DMS53 treated with DMSO at 0.1 percent for 48 hours (cell line): ENCODE measurements at regions not wholly inside any gene's neighbourhood (a gene's known extent, or its start where the extent isn't known, plus 50 kb on each side); places are given as distances from the start of the nearest gene placed in this dataset.
A peak's percentile ranks its signal among the peaks of the same experiment; 100 is the strongest.
"Not testable (repeated sequence)": the region's sequence is repeated elsewhere in the genome, so short reads cannot be mapped to it uniquely, and the experiment has no call there.

ENCODE experiments used
- DNase-seq: peaks from one replicate; lab custom pipeline; 2025; ENCODE audit not compliant: unreplicated experiment; lab: John Stamatoyannopoulos, UW

DNA sequence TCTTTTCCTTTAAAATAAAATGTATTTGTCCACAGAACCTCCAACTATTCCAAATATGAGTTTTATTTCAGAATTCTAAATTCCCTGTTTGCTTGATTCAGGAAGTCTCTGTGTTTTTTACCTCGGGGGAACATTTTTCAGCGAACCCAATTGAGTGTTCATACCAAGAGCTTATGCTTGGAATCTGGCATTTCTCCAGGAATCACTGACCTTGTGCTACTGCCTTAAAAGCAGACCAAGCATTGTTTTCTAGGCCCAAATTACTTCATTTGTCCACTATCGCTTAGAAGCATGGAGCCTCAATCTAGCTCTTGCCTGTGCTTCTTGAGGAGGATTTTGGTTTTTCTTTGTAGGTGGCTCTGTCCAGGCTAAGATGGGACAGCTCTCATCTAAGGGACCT, 59.4 kb downstream of the EBLN1 start:
- no peak for DNase-seq

DNA sequence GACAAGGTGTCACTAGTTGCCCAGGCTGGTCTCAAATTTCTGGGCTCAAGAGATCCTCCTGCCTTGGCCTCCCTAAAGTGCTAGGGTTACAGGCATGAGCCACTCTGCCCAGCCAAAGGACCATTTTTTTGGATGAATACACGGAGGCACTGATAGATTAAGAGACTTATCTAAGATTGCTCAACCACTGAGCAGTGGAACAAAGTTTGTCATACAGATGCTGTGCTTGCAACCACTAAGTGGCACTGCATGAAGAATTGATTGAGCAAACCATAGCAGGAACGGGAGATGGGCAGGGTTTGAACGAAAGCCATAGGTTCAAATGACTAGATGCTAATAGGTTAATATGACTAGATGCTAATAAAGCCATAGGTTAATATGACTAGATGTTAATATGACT, 61.1 kb downstream of the EBLN1 start:
- DNase-seq: no peak

DNA sequence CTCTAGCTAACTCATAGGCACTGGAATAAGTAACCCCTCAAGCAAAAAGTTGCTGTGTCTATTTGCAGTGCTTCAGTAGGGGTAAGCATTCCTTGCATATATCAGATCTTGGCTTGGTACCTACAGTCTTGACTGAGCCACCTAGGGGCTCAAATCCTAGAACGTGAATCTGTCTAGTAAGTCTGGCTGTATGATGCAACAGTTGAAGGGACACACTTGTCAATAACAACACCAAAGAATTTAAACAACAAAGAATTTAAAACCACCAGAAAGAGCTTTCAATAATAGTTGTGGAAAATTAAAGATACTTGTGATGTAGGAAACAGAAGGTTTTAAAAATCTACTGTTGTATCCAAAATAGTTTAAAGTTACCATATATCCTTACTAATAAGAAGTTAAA, 65.4 kb downstream of the EBLN1 start:
- DNase-seq: no peak

DNA sequence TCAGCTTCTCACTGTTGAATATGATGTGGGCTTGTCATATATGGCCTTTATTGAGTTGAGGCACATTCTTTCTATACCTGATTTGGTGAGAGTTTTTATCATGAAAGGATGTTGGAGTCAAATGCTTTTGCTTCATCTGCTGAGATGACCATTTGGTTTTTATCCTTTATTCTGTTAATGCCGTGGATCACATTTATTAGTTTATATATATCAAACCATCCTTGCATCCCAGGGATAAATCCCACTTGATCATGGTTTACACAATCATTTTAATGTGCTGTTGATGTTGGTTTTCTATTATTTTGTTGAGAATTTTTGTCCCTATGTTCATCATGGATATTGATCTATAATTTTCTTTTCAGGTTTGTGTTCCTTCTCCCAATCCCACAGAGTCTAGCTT, 67.0 kb downstream of the EBLN1 start:
- DNase-seq: no peak

DNA sequence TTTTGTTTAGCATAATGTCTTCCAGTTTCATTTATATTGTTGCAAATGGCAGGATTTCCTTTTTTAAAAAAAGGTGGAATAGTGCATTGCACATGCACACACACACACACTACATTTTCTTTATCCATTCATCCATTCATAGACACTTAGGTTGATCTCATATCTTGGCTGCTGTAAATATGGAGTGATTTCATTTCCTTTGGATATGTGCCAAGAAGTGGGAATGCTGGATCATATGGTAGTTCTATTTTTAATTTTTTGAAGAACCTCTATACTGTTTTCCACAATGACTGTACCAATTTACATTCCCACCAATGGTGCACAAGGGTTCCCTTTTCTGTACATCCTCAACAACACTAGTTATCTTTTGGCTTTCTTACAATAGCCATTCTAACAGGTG, 68.9 kb downstream of the EBLN1 start:
- peak; percentile 10 for DNase-seq

DNA sequence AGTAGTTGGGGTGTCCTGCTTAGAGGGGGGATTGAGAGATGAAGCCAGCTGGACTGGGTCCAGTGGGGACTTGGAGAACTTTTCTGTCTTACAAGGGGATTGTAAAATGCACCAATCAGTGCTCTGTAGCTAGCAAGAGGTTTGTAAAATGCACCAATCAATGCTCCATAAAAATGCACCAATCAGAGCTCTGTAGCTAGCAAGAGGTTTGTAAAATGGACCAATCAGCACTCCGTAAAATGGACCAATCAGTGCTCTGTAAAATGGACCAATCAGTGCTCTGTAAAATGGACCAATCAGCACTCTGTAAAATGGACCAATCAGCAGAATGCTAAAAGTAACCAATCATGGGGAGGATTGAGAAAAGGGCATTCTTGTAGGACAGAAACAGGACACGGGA, 71.9 kb downstream of the EBLN1 start:
- not testable (repeated sequence) for DNase-seq

DNA sequence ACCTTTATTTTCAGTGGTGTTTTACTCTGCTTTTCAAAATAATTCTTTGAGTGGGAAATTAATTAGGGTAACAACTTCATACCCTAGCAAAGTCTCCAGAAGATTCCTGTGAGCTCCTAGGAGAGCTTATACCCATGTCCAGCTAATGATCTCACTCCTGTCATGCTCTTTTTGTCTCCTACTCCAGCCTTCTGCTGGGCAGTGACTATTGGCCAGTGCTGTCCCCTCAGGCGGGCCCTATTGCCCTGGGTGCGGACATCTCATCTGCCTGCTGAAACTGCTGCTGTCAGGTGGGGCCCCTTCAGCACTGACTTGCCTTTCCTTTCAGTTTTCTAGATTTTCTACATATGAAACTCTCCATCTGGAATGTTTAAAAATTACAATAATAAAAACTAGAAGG, 80.3 kb downstream of the EBLN1 start:
- DNase-seq: no peak

DNA sequence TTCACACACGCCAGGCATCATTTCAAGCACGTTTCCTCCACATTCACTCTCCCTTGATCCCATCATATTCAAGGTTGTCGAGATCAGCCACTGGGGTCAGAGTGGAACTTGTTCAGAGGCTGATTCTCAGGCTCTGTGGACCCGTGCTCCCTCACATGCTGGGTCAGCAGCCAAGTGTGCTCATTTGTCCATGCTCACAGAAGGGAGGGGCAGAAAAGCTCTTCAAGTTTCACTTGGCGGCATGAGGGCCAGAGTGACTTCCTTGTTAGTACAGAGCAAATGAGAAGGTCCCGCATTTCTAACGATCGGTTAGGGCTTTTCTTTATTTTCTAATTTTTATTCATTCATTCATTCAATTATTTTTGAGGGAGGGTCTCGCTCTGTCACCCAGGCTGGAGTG, 82.2 kb downstream of the EBLN1 start:
- DNase-seq: no peak

DNA sequence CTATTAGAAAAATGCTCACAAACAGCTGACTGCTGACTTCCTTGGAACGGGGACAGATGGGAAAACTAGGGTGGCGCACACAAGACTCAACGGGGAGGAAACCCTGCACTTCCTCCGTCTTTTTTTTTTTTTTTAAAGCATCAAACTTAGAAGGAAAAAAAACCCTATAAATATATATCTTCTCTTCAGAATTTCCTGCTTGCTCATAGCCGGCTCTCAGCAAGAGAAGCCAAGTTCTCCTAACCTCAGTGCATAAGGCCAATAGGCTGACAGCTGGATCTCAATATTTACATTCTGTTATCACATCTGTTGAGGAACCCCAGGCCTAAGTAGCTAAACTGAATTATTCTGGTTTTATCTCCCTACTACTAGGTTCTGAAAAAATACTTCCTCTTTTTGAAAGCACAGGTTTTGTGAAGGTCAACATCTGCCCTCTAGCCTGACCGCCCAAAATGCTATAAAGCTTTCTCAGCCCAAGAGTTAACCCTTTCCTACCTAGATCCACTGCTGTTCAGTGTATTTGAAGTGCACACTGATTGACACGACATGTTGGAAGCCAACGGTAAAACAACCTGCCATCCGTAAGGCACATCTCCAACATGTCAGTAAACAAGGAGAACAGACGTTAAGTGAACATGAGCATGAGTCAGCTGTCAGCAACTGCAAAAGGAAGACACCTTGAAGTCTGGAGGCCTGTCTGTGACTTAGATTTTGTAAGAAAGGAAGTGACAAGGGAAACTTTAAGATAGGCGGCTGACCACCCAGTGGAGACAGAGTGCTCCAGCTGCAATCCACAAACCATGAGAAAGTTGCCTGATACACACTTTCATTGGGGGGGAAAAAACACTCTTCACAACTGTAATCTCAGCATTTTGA, 83.8 kb downstream of the EBLN1 start:
- no peak for DNase-seq

DNA sequence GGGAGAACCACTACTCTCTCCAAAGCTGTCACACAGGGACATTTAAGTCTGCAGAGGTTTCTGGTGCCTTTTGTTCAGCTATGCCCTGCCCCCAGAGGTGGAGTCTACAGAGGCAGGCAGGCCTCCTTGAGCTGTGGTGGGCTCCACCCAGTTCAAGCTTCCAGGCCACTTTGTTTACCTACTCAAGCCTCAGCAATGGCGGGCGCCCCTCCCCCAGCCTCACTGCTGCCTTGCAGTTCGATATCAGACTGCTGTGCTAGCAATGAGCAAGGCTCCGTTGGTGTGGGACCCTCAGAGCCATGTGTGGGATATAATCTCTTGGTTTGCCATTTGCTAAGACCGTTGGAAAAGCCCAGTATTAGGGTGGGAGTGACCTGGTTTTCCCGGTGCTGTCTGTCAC, 87.0 kb downstream of the EBLN1 start:
- not testable (repeated sequence) for DNase-seq

DNA sequence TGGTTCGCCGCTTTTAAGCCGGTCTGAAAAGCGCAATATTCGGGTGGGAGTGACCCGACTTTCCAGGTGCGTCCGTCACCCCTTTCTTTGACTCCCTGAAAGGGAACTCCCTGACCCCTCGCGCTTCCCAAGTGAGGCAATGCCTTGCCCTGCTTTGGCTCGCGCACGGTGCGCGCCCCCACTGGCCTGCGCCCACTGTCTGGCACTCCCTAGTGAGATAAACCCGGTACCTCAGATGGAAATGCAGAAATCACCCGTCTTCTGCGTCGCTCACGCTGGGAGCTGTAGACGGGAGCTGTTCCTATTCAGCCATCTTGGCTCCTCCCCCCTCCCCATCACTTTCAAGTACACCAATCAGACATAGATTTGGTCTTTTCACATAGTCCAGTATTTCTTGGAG, 88.2 kb downstream of the EBLN1 start:
- peak; percentile 17 for DNase-seq

DNA sequence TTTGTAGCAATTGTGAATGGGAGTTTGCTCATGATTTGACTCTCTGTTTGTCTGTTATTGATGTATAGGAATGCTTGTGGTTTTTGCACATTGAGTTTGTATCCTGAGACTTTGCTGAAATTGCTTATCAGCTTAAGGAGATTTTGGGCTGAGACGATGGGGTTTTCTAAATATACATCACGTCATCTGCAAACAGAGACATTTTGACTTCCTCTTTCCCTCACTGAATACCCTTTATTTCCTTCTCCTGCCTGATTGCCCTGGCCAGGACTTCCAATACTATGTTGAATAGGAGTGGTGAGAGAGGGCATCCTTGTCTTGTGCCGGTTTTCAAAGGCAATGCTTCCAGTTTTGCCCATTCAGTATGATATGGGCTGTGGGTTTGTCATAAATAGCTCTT, 96.6 kb downstream of the EBLN1 start:
- not testable (repeated sequence) for DNase-seq

DNA sequence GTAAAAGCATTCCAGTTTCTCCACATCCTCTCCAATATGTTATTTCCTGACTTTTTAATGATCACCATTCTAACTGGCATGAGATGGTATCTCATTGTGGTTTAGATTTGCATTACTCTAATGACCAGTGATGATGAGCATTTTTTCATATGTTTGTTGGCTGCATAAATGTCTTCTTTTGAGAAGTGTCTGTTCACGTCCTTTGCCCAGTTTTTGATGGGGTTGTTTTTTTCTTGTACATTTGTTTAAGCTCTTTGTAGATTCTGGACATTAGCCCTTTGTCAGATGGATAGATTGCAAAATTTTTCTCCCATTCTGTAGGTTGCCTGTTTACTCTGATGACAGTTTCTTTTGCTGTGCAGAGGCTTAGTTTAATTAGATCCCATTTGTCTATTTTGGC, 97.7 kb downstream of the EBLN1 start:
- DNase-seq: not testable (repeated sequence)

DNA sequence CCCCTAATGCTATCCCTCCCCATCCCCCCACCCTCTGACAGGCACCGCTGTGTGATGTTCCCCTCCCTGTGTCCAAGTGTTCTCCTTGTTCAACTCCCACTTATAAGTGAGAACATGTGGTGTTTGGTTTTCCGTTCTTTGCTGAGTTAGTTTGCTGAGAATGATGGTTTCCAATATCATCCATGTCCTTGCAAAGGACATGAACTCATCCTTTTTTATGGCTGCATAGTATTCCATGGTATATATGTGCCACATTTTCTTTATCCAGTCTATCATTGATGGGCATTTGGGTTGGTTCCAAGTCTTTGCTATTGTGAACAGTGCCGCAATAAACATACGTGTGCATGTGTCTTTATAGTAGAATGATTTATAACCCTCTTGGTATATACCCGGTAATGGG, 98.2 kb downstream of the EBLN1 start:
- not testable (repeated sequence) for DNase-seq

DNA sequence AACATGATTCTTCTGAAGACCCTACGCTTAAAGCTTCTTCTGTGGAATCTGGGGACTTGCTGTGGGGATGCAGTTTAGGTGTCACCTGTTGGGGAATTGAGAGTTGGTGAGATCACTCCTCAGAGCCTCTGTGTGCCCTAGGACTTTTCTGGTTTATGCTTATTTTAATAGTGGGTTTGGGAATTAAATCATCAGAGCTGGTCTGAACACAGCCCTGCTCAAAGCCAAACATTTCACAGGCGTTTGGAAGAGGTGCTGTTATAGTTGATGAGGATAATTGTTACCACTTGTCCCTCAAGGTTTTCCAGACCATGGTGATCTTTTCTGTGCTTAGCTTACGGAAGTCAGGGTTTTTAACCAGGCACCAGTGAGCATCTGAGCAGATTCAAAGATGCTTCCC, 106.1 kb downstream of the EBLN1 start:
- DNase-seq: no peak

DNA sequence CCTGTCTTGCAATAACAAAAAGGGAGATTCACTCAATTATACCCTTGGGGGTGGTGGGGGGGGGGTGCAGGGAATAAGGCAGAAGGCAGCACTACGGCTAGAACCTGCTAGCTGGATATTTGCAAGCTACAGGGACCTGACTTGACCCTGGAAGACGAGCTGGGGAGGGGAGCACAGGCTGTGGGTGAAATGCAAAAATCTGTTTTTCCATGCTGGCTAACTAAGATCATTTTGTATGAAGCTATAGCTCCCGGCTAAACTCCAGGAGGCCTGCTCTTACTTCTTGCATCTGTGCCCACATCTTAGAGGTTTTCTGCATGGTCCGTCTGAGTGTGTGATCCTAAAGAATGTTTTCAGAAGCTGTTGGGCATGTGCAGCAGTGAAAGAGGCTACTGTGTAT, 106.6 kb downstream of the EBLN1 start:
- DNase-seq: no peak

DNA sequence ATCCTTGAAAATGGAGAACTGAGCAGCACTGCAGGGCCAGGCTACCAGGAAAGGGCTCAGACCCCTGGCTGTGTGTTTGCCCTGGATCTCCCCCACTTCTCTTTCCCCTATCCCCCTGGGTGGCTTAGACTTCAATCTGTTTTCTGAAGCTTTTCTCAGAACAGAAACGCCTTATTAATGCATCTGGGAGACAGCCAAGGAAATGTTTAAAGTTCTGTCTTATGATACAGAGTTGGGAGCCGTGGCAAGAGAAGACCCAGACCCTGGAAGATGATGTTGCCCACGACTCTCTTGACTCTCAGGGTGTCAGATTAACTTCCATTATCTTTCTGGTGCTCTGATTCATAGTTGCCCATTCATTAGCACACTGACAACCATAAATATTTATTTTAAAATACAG, 107.1 kb downstream of the EBLN1 start:
- DNase-seq: no peak

DNA sequence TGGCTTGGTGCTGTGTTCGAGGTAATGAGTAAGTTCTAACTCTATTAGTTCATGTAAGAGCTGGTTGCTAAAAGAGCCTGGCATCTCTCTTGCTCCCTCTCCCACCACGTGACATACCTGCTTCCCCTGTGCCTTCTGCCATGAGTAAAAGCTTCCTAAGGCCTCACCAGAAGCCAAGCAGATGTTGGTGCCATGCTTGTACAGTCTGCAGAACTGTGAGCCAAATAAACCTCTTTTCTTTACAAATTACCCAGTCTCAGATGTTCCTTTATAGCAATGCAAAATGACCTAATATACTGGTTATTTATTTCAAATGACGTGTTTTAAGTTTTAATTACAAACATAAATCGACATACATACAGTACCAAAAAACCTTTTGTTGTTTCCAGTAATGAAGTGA, 101.7 kb upstream of the DNAJC1 start:
- DNase-seq: no peak

DNA sequence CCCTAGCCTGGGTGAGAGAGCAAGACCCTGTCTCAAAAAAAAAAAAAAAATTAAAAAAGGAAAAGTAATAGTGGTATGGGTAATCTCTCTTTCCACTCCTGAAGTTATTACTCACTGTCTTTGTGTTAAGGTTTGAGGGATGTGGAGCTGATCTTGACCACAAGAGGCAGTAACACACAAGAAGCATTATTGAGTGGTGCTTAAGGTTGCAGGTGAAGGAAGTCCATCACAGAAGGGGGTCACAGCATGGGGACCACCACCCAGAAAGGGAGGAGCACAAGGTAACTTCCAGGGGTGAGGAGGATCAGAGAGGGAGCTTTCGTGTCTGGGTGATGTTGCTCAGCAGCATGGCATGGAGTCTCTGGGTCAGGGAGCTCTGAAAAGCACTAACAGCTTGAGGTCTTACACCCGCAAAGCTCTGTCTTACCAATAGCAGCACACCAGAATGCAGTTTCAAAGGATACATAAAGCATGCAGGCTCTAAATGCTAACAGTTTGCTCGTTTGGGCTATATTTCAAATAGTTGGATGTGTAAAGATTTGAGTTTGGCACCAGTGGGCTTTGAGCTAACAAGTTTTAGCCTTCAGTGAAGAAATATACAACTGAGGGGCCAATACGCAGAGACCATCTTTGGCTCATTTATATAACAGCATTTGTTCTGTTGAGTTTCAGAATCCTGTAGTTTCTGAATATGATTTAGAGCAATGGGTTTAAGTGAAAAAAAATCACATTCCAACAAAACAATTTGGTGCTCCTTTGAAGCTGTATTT, 100.4 kb upstream of the DNAJC1 start:
- peak; percentile 6 for DNase-seq

DNA sequence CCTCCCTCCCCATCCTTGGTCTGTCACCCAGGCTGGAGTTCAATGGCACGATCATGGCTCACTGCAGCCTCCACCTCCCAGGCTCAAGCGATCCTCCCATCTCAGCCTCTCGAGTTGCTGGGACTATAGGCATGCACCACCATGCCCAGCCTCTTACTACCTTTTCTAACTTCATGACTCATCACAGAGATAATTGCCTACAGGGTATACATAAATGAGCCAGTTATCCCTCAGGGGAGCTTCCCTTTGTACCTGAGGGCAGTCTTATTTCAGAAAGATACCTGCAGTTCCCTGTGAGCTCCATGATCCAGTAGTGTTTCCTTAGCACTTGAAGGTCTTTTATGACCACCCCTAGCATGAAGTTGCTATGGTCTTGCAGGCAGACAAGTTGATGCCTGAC, 94.2 kb upstream of the DNAJC1 start:
- no peak for DNase-seq

DNA sequence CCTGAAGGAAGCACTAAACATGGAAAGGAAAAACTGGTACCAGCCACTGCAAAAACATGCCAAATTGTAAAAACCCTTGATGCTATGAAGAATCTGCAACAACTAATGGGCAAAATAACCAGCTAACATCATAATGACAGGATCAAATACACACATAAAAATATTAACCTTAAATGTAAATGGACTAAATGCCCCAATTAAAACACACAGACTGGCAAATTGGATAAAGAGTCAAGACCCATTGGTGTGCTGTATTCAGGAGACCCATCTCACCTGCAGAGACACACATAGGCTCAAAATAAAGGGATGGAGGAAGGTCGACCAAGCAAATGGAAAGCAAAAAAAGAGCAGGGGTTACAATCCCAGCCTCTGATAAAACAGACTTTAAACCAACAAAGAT, 87.7 kb upstream of the DNAJC1 start:
- DNase-seq: not testable (repeated sequence)

DNA sequence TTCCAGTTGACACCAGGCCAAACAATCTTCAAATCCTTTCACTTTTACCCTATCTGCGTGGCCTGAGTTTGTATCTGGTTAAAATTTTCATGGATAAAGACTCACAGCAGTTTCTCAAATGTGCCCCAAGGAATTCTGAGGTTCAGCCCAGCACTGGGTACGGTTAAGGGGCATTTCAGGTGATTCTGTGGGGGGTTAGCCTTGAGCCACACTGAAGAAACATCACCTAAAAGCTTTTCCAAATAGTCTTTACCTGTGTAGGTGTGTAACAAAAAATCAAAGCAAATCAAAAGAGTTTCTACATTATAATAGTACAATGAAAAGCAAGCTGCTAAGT, 83.8 kb upstream of the DNAJC1 start:
- DNase-seq: no peak
